SKM-1 treated with dmso at 0.1 percent for 144 hours (cell line): ENCODE measurements at regions not wholly inside any gene's neighbourhood (a gene's known extent, or its start where the extent isn't known, plus 50 kb on each side); places are given as distances from the start of the nearest gene placed in this dataset.
A peak's percentile ranks its signal among the peaks of the same experiment; 100 is the strongest.

Source experiments
- DNase-seq: peaks from one replicate; lab custom pipeline; 2025; ENCODE audit not compliant: unreplicated experiment; lab: John Stamatoyannopoulos, UW

DNA sequence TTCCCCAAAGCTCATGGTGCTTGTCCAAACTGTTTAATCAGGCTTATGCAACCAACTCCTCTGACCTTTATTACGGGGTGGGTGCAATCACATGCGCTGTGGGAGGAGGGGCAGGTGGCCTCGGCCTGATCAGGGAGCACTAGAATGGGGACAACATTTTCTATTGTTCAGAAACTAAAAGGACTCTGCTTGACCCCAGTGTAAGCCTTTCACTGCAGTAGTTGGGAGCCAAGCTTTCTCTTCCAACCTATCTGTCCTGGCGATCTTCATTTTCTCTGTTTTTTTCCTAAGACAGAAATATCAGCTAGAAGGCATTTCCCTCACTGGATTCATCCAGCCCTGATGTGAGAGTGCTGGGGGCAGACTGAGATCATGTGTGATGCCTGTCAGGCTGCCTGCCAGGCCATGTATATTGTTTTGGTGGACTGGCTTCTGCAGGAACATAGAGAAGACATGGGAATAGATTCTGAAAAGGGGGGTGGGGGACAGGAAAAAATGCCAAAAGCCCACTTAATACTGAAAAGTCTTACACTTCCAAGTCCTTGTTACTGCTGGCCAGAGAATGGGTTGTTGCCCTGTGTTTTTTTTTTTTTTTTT lies 627.0 kb upstream of the TBL1XR1 start:
- no peak for DNase-seq

- DNase-seq = no peak
Measured at GRCh38 chr3:177824841-177825240, 627.6 kb upstream of the TBL1XR1 start.

- no peak for DNase-seq
Measured at GRCh38 chr3:177826253-177826652, 629.0 kb upstream of the TBL1XR1 start.

- no peak for DNase-seq
Measured at GRCh38 chr3:177827511-177828207, 630.4 kb upstream of the TBL1XR1 start.

GRCh38 chr3:177828208-177828565 lies 630.9 kb upstream of the TBL1XR1 start:
- no peak for DNase-seq

DNA sequence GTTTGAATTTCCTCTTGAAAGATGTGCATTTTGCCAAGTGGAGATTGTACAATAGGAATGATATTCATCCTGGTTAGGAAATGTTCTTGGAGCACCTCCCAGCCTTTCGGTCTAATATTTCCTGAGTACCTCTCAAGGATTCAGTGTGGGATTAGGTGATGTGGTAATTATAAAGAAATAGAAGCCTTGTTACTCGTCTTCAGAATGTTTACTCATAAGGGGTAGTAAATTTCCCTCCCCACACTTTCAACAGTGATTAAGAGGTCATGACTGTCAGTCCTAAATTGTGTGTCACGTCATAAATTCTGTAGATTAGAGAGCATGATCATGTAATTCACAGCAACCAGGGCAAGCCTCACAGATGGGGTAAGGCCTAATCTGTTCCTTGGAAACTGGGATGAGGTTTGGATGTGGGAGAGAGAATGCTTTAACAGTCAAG lies 633.1 kb upstream of the TBL1XR1 start:
- no peak for DNase-seq

DNA sequence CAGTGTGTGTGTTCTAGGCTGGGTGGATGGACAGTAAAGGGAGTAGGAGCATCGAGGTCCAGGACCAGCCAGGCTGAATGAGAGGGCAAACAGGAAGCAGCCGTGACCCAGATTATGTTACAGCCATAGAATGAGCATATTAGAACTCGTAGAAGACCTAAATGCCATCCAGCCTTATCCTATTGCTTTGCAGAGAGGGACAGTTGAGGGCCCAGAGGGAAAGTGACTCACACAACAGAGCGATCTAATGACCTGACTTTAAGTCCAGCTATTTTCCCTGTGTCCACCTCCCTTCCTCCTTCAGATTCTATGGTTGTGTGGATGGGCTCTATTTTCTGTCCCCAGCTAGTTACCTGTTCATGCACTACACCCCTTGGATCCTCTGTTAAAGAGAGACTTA lies 634.1 kb upstream of the TBL1XR1 start:
- no peak for DNase-seq

GRCh38 chr3:177832880-177833279 lies 635.6 kb upstream of the TBL1XR1 start:
- DNase-seq = no peak

- DNase-seq = no peak
Measured at GRCh38 chr3:177833332-177833731, 636.0 kb upstream of the TBL1XR1 start.

DNA sequence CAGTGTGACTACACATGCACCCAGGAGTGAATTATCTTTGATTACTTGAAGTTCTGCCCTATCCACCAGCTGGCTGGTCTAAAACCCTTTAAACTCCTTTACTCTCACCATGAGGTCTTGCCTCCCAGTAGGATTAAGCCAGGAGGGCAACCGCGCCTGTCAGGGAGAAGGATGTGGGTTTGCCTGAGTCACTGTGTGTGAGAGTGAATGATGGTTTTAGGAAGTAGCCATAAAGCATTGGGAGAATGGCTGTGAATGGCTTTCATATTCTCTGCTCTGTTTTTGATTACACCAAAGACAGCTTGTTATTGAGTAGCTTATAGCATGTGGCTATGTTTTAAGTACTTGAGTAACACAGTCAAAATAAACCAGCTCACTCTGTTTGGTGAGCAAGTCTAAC lies 637.7 kb upstream of the TBL1XR1 start:
- peak; percentile 31 for DNase-seq

DNA sequence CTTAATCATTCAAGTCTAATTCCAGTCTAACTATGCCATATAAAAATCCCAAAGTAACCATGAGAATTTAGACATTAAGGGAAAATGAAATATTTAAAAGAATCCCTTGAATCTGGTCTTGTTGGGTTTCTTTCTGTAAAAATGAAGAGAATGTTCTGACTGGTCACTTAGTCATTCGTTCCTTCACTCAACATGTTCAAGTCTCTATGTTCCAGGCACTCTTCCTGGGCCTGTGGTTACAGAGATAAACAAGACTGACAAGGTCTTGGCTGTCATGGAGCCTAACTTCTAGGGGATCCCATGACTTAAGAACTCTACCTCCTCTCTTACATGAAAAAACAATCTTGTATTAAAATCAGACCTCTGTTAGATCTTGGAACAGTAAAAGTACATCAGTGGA lies 638.6 kb upstream of the TBL1XR1 start:
- DNase-seq = no peak

DNA sequence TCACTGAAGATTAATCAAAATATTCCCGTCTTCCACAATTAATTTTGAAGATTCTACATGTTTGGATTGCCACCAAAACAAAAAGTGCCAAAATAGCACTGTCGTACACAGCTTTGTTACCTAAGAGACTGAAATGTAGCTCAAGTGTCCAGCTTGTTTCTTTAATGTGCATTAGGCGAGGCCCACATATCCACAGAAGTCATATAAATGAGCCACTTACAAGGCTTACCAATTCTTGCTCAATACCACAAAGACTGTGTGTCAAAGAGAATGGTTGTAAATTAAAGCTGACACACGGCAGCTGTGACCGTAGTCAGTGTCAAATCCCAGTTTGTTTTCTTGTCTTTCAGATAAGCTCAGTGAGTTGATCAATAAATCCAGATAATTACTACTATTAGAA lies 639.4 kb upstream of the TBL1XR1 start:
- no peak for DNase-seq

DNA sequence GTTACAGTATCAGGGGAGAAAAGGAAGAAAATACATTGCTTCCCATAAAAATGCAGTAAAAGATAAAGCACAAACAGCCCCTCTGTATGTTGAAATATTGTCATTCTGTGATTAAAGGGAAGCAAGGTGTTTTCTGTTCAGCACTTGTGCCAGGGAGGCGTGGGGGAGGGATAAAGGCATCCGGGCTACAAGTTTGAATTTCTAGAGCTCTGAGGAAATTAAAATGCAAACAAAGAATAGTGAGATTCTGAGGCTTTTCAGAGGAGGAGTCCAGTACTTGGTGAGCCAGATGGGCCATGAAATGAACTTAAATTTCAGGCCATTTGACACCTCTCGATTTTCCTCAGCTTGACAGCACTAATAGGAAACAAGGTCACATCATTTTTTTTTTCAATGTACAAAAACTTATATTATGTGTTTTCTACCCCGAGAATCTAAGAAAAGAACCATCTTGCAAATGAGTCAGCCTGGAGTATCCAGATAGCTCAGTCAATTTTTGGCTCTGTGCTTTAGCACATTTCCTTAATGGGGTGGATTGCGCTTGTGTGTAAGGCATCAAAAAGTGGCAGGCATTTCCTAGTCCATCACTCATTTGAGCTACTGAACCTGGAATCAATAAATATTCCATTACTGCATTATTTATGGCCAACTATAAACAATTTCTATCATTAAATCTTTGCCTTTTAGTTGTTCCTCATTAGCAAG lies 640.8 kb upstream of the TBL1XR1 start:
- DNase-seq = no peak

DNA sequence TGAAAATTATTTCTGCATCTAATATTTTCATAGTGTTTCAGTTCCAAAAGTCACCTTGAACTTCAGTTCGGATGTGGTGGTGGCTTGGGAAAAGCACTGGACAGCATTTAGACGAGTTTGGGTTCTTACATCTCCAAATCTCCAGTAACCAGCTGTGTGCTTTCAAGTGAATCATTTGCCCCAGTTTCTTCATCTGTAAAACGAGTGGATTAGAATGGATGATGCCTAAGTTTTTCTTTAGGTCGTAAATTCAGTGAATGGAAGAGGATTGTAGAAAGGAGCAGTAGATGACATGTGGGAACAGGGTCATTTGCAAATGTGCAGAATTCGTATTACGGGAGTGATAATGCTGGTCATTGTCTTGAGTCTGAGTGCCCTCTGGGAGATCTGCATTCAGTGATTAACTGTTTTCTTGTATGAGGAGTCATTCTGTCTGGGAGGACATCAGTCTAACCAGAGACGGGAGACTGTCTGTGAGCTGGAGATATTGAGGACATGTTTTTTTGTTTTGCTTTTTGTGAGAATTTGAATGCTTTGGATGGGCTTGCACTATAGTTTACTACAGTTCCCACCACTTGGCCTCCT lies 641.6 kb upstream of the TBL1XR1 start:
- no peak for DNase-seq

GRCh38 chr3:177842302-177842701 lies 645.0 kb upstream of the TBL1XR1 start:
- DNase-seq = no peak

DNA sequence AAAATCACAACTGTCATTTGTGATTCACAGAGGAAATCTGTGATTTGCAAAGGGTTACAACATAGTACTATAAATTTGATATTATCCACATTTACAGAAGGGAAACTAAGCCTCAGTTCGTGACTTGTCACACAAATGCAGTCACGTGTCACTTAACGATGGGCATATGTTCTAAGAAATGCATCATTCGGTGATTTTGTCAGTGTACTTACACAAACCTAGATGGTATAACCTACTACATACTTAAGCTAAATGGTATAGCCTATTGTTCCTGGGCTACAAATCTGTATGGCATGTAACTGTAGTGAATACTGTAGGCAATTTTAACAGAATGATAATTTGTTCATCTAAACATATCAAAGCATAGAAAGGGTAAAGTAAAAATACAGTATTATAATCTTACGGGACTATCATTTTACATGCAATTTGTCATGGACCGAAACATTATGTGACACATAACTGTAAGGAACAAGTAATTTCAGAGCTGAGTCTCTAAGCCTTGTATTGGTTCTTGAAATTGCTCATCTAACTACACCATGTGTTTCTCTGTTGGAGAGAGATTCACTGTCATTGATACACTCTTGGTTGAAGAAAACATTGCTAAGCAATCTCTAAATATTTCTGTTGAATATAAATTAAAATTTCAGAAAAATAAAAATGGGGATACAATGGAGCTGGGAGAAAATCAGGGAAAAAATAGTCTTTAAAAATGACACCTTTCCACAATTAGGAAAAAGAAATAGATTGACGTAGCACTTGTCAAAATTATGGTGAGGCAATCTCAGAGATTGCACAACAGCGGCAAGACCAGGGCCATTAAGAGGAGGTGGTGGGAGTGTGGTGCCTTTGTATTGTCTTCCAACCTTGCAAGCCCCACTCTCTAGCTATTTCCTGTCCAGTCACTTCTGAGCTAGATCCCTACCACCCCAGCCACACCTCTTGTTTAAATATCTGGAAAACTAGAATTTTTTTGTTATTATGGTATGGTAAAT lies 645.8 kb upstream of the TBL1XR1 start:
- no peak for DNase-seq

GRCh38 chr3:177852001-177852807 lies 654.9 kb upstream of the TBL1XR1 start:
- DNase-seq = no peak

DNA sequence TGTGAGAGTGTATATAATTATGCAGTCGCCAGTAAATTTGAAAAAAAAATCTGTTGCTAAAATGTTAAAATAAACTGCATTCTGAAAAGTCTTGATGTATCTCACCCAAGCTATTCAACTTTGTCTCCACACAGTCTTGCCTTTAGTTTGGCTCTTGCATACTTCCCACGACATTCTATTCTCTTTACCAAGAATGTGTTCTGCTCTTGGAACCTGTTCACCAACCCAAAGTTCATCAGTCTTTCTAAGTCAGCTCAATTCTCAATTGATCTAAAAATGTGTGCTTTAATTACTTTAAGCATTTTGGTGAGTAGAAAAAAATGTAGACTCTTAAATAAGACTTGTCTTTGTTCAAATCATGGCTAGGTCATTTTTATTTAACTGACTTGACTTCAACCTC lies 657.7 kb upstream of the TBL1XR1 start:
- DNase-seq = no peak

DNA sequence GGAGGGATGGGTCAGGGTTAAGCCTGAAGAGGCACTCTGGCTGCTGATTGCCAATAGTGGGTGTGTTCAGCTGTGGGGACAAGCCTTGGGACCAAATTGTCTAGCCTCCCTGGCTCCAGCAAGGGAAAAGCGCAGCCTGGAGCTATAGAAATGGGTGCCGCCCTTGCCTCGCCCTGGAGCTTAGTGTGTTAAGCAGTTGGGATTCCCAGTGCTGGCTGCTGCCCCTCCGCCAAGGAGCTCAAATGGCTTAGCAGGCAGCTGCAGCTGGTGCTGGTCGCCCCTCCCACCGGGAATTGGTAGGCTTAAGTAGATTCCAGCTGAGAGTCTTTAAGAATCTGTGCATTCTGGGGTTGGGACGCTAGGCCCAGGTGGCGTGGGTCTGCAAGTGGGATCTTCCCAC lies 662.9 kb upstream of the TBL1XR1 start:
- no peak for DNase-seq

- DNase-seq = no peak
Measured at GRCh38 chr3:177862962-177863491, 665.7 kb upstream of the TBL1XR1 start.
